SK-N-SH treated with all-trans-retinoic acid at 6 μM for 48 hours (cell line): ENCODE measurements at regions not wholly inside any gene's neighbourhood (a gene's known extent, or its start where the extent isn't known, plus 50 kb on each side); places are given as distances from the start of the nearest gene placed in this dataset.

Source experiments
- ATAC-seq: fragments of 200-7000 bp; cut with Tn5 transposase; 3 replicates; pipeline ENCODE4 v1.9.1; 2020; ENCODE audit warnings: mild to moderate bottlenecking, moderate library complexity
- ARNTL ChIP-seq: fragments of 450-650 bp; formaldehyde crosslinking; IDR thresholded peaks from 2 replicates; pipeline ENCODE4 v1.5.0; 2020; ENCODE audit warnings: low read depth, mild to moderate bottlenecking, moderate library complexity, borderline replicate concordance
- BACH2 ChIP-seq: fragments of 250-450 bp; sonication (Bioruptor Pico); IDR thresholded peaks from 2 replicates; pipeline ENCODE4 v1.9.0; 2021; ENCODE audit warnings: mild to moderate bottlenecking, borderline replicate concordance
- CREB5 ChIP-seq: fragments of 250-450 bp; sonication (Bioruptor Pico); IDR thresholded peaks from 2 replicates; pipeline ENCODE4 v1.5.1; 2020; ENCODE audit warnings: low read depth, mild to moderate bottlenecking, moderate library complexity
- CSDC2 ChIP-seq: fragments of 250-450 bp; sonication (Bioruptor Pico); IDR thresholded peaks from 2 replicates; pipeline ENCODE4 v1.5.0; 2020; ENCODE audit warnings: mild to moderate bottlenecking, moderate library complexity
- CSRNP3 ChIP-seq: fragments of 250-450 bp; sonication (Bioruptor Pico); IDR thresholded peaks from 2 replicates; pipeline ENCODE4 v1.5.1; 2021; ENCODE audit warnings: mild to moderate bottlenecking, moderate library complexity
- ESRRG ChIP-seq: fragments of 250-450 bp; sonication (Bioruptor Pico); IDR thresholded peaks from 2 replicates; pipeline ENCODE4 v1.6.1; 2021; ENCODE audit warnings: mild to moderate bottlenecking
- GLIS3 ChIP-seq: fragments of 250-450 bp; sonication (Bioruptor Pico); IDR thresholded peaks from 2 replicates; pipeline ENCODE4 v1.5.0; 2020; ENCODE audit warnings: mild to moderate bottlenecking, moderate library complexity
- ISL1 ChIP-seq: fragments of 250-450 bp; sonication (Bioruptor Pico); IDR thresholded peaks from 2 replicates; pipeline ENCODE4 v2.1.2; 2022; ENCODE audit warnings: mild to moderate bottlenecking, moderate library complexity
- OSR1 ChIP-seq: fragments of 250-450 bp; sonication (Bioruptor Pico); IDR thresholded peaks from 2 replicates; pipeline ENCODE4 v1.8.0; 2022; ENCODE audit warnings: moderate library complexity, mild to moderate bottlenecking, inconsistent platforms
- PPARA ChIP-seq: fragments of 250-450 bp; sonication (Bioruptor Pico); IDR thresholded peaks from 2 replicates; pipeline ENCODE4 v1.5.0; 2020; ENCODE audit warnings: mild to moderate bottlenecking, borderline replicate concordance
- RARB ChIP-seq: fragments of 250-450 bp; sonication (Bioruptor Pico); IDR thresholded peaks from 2 replicates; pipeline ENCODE4 v1.8.0; 2021; ENCODE audit warnings: mild to moderate bottlenecking, moderate library complexity
- SNAI2 ChIP-seq: fragments of 250-450 bp; sonication (Bioruptor Pico); IDR thresholded peaks from 2 replicates; pipeline ENCODE4 v1.5.0; 2020; ENCODE audit warnings: mild to moderate bottlenecking, moderate library complexity
- TCF4 ChIP-seq: fragments of 250-450 bp; sonication (Bioruptor Pico); IDR thresholded peaks from 2 replicates; pipeline ENCODE4 v1.8.0; 2021; ENCODE audit warnings: mild to moderate bottlenecking, moderate library complexity, borderline replicate concordance
- TOX ChIP-seq: fragments of 250-450 bp; sonication (Bioruptor Pico); IDR thresholded peaks from 2 replicates; pipeline ENCODE4 v1.8.0; 2021; ENCODE audit warnings: mild to moderate bottlenecking, moderate library complexity, borderline replicate concordance
- TSHZ2 ChIP-seq: fragments of 250-450 bp; sonication (Bioruptor Pico); IDR thresholded peaks from 2 replicates; pipeline ENCODE4 v1.5.0; 2020; ENCODE audit warnings: mild to moderate bottlenecking, moderate library complexity
- ZC3H10 ChIP-seq: fragments of 250-450 bp; sonication (Bioruptor Pico); IDR thresholded peaks from 2 replicates; pipeline ENCODE4 v1.5.1; 2021; ENCODE audit warnings: mild to moderate bottlenecking, moderate library complexity
- ZFP3 ChIP-seq: fragments of 250-450 bp; sonication (Bioruptor Pico); IDR thresholded peaks from 2 replicates; pipeline ENCODE4 v1.5.0; 2020; ENCODE audit warnings: mild to moderate bottlenecking, moderate library complexity
- ZFP30 ChIP-seq: fragments of 450-650 bp; formaldehyde crosslinking; IDR thresholded peaks from 2 replicates; pipeline ENCODE4 v1.5.0; 2022; ENCODE audit warnings: mild to moderate bottlenecking, moderate library complexity
- ZNF70 ChIP-seq: fragments of 450-650 bp; formaldehyde crosslinking; IDR thresholded peaks from 2 replicates; pipeline ENCODE4 v1.5.0; 2020; ENCODE audit warnings: mild to moderate bottlenecking, moderate library complexity
- TF ChIP-seq, protein P1 (sequence below): fragments of 250-450 bp; sonication (Bioruptor Pico); IDR thresholded peaks from 2 replicates; pipeline ENCODE4 v1.8.0; 2021; ENCODE audit warnings: low read depth, mild to moderate bottlenecking, moderate library complexity, borderline replicate concordance

- ATAC-seq: no peak; the same call in 2 of the 3 replicates
- TF ChIP-seq ZFP30 (CRISPR knock-in tag) (no peak), OSR1 (CRISPR knock-in tag) (no peak), TOX (no peak), ARNTL (CRISPR knock-in tag) (no peak), TSHZ2 (CRISPR knock-in tag) (no peak), ZC3H10 (CRISPR knock-in tag) (no peak), TCF4 (CRISPR knock-in tag) (no peak), CREB5 (CRISPR knock-in tag) (no peak), SNAI2 (CRISPR knock-in tag) (no peak), PPARA (CRISPR knock-in tag) (no peak), ZFP3 (no peak), RARB (no peak), CSRNP3 (no peak), ESRRG (no peak), CSDC2 (CRISPR knock-in tag) (no peak), ISL1 (CRISPR knock-in tag) (no peak)
- TF ChIP-seq, protein P1, sequence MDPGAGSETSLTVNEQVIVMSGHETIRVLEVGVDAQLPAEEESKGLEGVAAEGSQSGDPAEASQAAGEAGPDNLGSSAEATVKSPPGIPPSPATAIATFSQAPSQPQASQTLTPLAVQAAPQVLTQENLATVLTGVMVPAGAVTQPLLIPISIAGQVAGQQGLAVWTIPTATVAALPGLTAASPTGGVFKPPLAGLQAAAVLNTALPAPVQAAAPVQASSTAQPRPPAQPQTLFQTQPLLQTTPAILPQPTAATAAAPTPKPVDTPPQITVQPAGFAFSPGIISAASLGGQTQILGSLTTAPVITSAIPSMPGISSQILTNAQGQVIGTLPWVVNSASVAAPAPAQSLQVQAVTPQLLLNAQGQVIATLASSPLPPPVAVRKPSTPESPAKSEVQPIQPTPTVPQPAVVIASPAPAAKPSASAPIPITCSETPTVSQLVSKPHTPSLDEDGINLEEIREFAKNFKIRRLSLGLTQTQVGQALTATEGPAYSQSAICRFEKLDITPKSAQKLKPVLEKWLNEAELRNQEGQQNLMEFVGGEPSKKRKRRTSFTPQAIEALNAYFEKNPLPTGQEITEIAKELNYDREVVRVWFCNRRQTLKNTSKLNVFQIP (CRISPR knock-in tag): no peak
- TF ChIP-seq, all 23 proteins: peak for 0
Observed at GRCh38 chr12:96141216-96141912, 52.8 kb upstream of the ELK3 start.

DNA sequence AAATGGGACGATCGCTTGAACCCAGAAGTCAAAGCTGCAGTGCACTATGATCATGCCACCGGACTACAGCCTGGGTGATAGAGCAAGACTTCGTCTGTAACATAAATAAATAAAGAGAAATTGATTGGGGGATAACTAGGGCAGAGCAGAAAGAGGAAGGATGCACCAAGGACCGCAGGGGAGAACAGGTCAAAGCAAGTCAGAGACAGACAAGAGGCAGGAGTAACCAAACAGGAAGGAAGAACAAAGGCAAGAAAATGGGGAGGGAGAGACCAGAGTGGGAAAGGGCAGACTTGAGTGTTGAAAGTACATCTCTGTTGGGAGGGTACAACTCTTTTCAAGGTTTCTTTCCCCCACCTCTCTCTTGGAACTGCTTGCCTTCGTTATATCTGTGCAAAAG, 50.8 kb upstream of the ELK3 start:
- no peak for ATAC-seq
- TF ChIP-seq TOX: no peak
- TF ChIP-seq OSR1 (CRISPR knock-in tag): no peak
- TF ChIP-seq ESRRG: no peak
- TF ChIP-seq TCF4 (CRISPR knock-in tag): no peak
- no peak for TF ChIP-seq ZFP30 (CRISPR knock-in tag)
- no peak for TF ChIP-seq ISL1 (CRISPR knock-in tag)
- no peak for TF ChIP-seq RARB
- TF ChIP-seq ZC3H10 (CRISPR knock-in tag): no peak
- no peak for TF ChIP-seq ZFP3
- TF ChIP-seq CSDC2 (CRISPR knock-in tag): no peak
- TF ChIP-seq ARNTL (CRISPR knock-in tag): no peak
- no peak for TF ChIP-seq BACH2
- no peak for TF ChIP-seq PPARA (CRISPR knock-in tag)
- TF ChIP-seq SNAI2 (CRISPR knock-in tag): no peak
- TF ChIP-seq, protein P1 (CRISPR knock-in tag): no peak
- TF ChIP-seq ZNF70 (CRISPR knock-in tag): no peak
- TF ChIP-seq GLIS3: no peak
- TF ChIP-seq CREB5 (CRISPR knock-in tag): no peak
- no peak for TF ChIP-seq TSHZ2 (CRISPR knock-in tag)
